C4-2B (cell line): ENCODE measurements at regions not wholly inside any gene's neighbourhood (a gene's known extent, or its start where the extent isn't known, plus 50 kb on each side); places are given as distances from the start of the nearest gene placed in this dataset.

Source experiments
- H3K27ac ChIP-seq: fragments of 450-650 bp; 2 replicates; pipeline ENCODE4 v1.5.1; 2017
- CTCF ChIP-seq: fragments of 450-650 bp; conservative IDR thresholded peaks from 2 replicates; pipeline ENCODE4 v1.5.1; 2017; ENCODE audit warnings: mild to moderate bottlenecking
- ZFX ChIP-seq: fragments of 450-650 bp; IDR thresholded peaks from 2 replicates; pipeline ENCODE4 v1.6.1; 2017

DNA sequence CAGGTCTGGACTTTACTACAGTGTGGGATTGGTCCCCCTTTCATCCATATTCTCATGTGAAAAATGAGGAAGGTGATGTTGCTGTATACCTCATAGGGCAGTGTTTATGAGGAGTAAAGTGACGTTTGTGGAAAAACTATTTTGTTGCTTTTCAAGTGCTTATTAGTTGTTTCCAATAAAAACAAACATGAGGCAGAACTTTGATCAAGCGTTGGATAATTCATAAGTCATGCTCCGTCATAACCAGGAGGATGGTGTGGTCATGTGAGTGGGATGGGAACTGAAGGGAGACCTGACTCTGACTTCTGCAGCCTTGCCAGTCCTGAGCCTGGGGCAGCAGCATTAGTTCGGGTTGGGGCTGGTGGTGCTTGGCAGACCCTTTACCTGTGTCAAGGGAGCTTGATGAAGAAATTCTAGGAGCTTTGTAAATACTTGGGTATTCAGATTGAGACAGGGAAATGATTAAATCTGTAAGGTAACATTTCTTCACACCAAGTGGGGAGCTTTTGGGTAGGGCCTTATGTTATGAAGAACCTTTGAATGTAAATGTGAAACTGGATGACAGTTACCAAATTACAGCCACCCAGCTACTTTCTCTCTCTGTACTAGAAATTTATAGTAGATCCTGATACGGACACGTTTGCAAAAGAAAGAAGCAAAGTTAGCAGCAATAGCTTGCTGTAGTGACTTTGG lies 462.4 kb upstream of the RGS6 start:
- TF ChIP-seq CTCF, result no peak
- TF ChIP-seq ZFX, result no peak
- no peak overlapping the region for H3K27ac ChIP-seq

- TF ChIP-seq ZFX, result no peak
- no peak for TF ChIP-seq CTCF
- H3K27ac ChIP-seq, result no peak overlapping the region
Measured at GRCh38 chr14:71471634-71472355, 460.4 kb upstream of the RGS6 start.

GRCh38 chr14:71472356-71473340 lies 459.6 kb upstream of the RGS6 start:
- no peak overlapping the region for H3K27ac ChIP-seq
- no peak for TF ChIP-seq CTCF
- TF ChIP-seq ZFX, result no peak

- H3K27ac ChIP-seq, result no peak overlapping the region
- TF ChIP-seq ZFX (no peak), CTCF (no peak)
Measured at GRCh38 chr14:71473843-71474242, 458.4 kb upstream of the RGS6 start.

DNA sequence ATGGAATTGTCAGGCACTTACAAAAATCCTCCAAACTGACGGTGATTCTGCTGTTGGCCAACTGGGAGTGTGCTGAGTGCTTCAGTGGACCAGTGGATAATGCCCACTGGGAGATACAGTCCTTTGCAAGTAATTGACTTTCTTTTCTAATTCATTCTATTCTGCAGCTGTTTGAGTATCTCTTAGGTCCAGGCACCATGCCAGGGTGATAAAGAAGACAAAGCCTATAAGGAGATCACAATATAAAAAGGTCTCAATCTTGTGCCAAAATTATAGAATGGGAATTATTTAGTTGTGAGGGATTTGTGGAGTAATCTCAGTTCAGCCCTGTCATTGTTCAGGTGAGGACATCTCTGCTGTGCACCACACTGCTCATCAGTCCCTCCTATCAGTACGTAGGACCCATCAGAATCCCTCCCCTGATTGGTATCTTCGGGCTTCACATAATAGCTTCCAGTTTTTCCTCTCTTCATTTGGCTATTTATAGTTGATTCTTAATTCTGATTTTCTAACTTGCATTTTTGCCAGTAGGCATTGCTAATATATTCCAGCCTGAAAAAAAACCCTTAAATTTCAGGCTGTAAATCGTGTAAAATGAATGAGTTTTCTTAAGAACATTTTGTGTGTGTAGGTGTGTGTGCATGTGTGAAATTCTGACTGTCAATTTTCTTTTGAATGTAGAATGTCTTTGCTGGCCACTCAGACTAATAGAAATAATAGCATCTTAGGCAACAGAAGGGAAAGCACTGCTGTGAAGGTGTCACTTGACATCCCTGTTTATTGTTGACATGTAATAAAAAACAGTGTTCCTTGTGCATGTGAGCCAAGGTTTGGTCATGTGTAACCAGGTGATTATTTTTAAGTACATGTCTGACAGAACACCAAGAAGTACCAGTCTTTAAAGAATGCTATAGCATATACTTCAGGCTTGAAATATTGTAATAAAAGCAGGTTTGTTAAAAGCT lies 457.6 kb upstream of the RGS6 start:
- no peak for TF ChIP-seq CTCF
- no peak for TF ChIP-seq ZFX
- no peak overlapping the region for H3K27ac ChIP-seq

DNA sequence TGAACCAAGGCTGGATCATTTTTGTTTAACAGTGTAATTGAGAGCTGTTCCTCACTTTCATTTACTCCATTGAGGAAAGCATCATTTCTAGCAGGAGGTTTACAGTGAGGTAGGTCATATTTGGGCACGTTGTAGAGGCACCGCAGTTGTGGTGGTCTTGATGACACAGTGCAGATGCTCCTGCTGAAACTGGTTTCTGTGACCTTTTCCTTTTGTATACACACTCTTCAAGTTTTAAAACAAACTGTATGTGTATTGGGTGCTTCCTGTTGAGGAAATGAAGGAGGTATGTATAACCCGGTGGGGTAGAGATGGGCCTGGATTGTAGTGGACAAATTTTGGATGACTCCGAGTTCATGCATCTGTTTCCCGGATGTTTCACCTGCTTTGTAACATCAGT lies 456.3 kb upstream of the RGS6 start:
- TF ChIP-seq CTCF (no peak), ZFX (no peak)
- H3K27ac ChIP-seq, result no peak overlapping the region
